ENCODE measurements at regions not wholly inside any gene's neighbourhood (a gene's known extent, or its start where the extent isn't known, plus 50 kb on each side); places are given as distances from the start of the nearest gene placed in this dataset.

DNA sequence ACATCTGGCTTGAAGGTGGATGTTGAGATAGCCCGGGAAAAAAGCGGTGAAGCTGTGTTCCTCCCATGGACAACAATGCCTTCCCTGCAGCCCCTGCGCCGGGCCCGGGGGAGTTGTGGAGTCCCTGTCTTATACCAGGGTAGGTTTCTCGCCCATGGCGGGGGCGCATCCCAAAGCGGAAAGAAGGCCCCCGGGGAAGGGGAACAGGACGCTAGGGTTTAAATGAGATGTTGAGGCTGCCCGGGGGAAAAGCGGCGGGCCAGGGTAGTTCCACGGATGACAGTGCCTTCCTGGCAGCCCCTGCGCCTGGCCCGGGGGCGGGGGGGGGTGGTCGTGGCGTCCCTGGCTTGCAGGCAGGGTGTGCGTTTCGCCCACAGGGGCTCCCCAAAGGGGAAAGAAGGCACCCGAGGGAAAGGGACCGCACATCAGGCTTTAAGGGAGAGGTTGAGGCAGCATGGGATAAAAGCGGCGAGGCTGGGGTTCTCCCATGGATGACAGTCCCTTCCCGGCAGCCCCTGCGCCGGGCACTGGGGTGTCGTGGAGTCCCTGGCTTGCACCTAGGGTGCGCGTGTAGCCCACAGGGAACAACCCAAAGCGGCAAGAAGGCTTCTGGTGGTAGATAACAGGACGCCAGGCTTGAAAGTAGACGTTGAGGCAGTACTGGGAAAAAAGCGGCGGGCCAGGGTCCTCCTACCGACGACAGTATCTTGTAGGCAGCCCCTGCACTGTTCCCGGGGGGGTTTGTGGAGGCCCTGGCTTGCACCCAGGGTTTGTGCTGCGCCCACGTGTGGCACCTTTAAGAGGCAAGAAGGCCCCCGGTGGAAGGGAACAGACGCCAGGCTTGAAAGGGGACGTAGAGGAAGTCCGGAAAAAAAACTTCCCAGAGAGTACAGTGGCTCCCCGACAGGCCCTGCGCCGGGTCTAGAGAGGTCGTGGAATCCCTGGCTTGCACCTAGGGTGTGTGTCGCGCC is 160.8 kb upstream of the ALG10B start:
- TF ChIP-seq, protein P1, sequence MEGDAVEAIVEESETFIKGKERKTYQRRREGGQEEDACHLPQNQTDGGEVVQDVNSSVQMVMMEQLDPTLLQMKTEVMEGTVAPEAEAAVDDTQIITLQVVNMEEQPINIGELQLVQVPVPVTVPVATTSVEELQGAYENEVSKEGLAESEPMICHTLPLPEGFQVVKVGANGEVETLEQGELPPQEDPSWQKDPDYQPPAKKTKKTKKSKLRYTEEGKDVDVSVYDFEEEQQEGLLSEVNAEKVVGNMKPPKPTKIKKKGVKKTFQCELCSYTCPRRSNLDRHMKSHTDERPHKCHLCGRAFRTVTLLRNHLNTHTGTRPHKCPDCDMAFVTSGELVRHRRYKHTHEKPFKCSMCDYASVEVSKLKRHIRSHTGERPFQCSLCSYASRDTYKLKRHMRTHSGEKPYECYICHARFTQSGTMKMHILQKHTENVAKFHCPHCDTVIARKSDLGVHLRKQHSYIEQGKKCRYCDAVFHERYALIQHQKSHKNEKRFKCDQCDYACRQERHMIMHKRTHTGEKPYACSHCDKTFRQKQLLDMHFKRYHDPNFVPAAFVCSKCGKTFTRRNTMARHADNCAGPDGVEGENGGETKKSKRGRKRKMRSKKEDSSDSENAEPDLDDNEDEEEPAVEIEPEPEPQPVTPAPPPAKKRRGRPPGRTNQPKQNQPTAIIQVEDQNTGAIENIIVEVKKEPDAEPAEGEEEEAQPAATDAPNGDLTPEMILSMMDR (optimal IDR thresholded peaks at IDR 0.05 in 1 of 3, IDR thresholded peaks at IDR 0.05 in 1 of 3, conservative IDR thresholded peaks at IDR 0.05 in 1 of 3; ENCODE audit: extremely low read depth in 1 of 3, insufficient read depth in 2 of 3, low read length in 3 of 3), result no peak
- TF ChIP-seq EZH2 (IDR thresholded peaks at IDR 0.05; ENCODE audit: low read length), result no peak

Data from keratinocyte (primary cell).